Prostate gland (tissue), 2 donors: ENCODE measurements at regions not wholly inside any gene's neighbourhood (a gene's known extent, or its start where the extent isn't known, plus 50 kb on each side); places are given as distances from the start of the nearest gene placed in this dataset.

Experiments
- DNase-seq: peaks from one replicate; pipeline ENCODE4 v3.0.0-alpha.2; 2019; ENCODE audit warnings: low spot score
- H3K27ac ChIP-seq, 2 donors: fragments of 200-600 bp; sonication (generic); 2 replicates each; pipeline ENCODE4 v1.5.1; 2017 to 2019
- H3K27me3 ChIP-seq: fragments of 200-600 bp; sonication (generic); replicated peaks from 2 replicates; pipeline ENCODE4 v1.5.1; 2019; ENCODE audit not compliant: insufficient read depth
- H3K36me3 ChIP-seq, 2 donors: fragments of 200-600 bp; sonication (generic); 1 replicate in 1 of 2; 2 replicates in 1 of 2; pipeline versions ENCODE4 v1.5.1 to v1.8.1; 2017 to 2019
- H3K4me1 ChIP-seq: fragments of 200-600 bp; sonication (generic); replicated peaks from 2 replicates; pipeline ENCODE4 v1.5.1; 2019
- H3K4me3 ChIP-seq, 2 donors: fragments of 200-600 bp; sonication (generic); 2 replicates each; pipeline ENCODE4 v1.5.1; 2017 to 2019
- H3K9me3 ChIP-seq: fragments of 200-600 bp; sonication (generic); 2 replicates; pipeline ENCODE4 v1.5.1; 2017
- POLR2A ChIP-seq: fragments of 450-650 bp; IDR thresholded peaks from one replicate; pipeline ENCODE4 v1.6.1; 2016; ENCODE audit warnings: antibody characterized with exemption, mild to moderate bottlenecking
- POLR2AphosphoS5 ChIP-seq: sonication (generic); formaldehyde crosslinking; IDR thresholded peaks from one replicate; pipeline ENCODE4 v1.6.1; 2017; ENCODE audit warnings: antibody characterized with exemption
- WGBS: methylation state at CpG from one replicate; pipeline ENCODE4 v1.1.5; 2018; 5-methylcytosine and 5-hydroxymethylcytosine counted together
- intact Hi-C: fragments of 100-400 bp; cut with DNase I; formaldehyde crosslinking; loops from one replicate; pipeline ENCODE4 v1.14.2; 2022
- TF ChIP-seq, protein P1 (sequence below), 4 experiments: fragments of 200-600 bp in 2 of 4; fragments of 450-650 bp in 2 of 4; sonication (generic) in 2 of 4; IDR thresholded peaks; 1 replicate in 3 of 4; 2 replicates in 1 of 4; pipeline ENCODE4 v1.5.1; 2016 to 2019; ENCODE audit warnings: antibody characterized with exemption in 4 of 4, mild to moderate bottlenecking in 2 of 4, moderate library complexity in 2 of 4

DNA sequence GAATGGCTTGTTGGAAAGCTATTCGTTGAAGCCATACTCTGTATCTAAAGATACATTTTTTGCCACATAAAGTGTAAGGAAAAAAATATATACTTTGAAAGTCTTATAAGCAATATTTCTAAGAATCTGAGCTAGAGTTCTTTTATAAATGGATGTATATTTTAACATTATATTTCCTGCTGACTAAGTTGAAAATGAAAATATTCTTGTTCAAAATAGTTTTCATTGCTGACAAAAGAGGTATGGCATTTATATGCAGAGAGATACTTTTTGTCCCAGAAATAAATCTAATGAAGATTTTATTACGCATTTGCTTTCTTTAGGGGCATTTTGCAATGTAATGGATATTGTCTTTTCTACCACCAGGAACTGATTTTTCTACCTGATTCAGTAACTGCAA lies 834.9 kb downstream of the LRFN5 start:
- no peak for TF ChIP-seq POLR2AphosphoS5
- TF ChIP-seq, protein P1, sequence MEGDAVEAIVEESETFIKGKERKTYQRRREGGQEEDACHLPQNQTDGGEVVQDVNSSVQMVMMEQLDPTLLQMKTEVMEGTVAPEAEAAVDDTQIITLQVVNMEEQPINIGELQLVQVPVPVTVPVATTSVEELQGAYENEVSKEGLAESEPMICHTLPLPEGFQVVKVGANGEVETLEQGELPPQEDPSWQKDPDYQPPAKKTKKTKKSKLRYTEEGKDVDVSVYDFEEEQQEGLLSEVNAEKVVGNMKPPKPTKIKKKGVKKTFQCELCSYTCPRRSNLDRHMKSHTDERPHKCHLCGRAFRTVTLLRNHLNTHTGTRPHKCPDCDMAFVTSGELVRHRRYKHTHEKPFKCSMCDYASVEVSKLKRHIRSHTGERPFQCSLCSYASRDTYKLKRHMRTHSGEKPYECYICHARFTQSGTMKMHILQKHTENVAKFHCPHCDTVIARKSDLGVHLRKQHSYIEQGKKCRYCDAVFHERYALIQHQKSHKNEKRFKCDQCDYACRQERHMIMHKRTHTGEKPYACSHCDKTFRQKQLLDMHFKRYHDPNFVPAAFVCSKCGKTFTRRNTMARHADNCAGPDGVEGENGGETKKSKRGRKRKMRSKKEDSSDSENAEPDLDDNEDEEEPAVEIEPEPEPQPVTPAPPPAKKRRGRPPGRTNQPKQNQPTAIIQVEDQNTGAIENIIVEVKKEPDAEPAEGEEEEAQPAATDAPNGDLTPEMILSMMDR (IDR thresholded peaks at IDR 0.05) = no peak
- TF ChIP-seq POLR2A = no peak
- H3K4me1 ChIP-seq = no peaks in the 10 kb centered on the region
- H3K36me3 ChIP-seq = no peaks in the 10 kb centered on the region
- H3K27ac ChIP-seq = no peak overlapping the region
- no peaks in the 10 kb centered on the region for H3K27me3 ChIP-seq
- WGBS = 87% methylated on average over 2 of the region's 2 CpGs
- H3K9me3 ChIP-seq = no peaks in the 10 kb centered on the region
- intact Hi-C loops = no loop called here
- no peak for DNase-seq
- H3K4me3 ChIP-seq = no peak overlapping the region

DNA sequence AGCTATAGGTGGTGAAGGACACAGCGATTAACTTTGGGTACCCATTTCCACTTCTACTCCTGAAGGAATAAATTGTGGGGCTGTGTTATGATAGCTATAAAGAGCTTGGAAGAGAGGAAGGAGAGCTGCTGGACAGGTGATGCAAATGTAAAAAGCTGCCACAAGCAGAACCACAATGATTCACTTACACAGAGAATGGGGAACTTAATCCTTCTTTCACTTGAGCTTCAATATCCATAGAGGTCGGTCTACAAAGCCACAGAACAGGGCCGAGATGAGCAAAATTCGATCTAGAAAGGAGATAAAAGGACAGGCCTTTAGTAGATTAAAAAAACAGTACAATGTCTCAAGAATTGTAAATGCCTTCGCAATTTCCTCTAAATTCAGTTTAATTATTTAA lies 831.1 kb downstream of the LRFN5 start:
- Histone ChIP-seq H3K9me3 (no peaks in the 10 kb centered on the region), H3K27ac (no peak overlapping the region), H3K27me3 (no peaks in the 10 kb centered on the region), H3K4me1 (no peaks in the 10 kb centered on the region), H3K36me3 (no peaks in the 10 kb centered on the region), H3K4me3 (no peak overlapping the region)
- intact Hi-C loops = no loop called here
- no peak for DNase-seq
- no peak for TF ChIP-seq POLR2AphosphoS5
- TF ChIP-seq, protein P1 (IDR thresholded peaks at IDR 0.05) = no peak
- no peak for TF ChIP-seq POLR2A
- 89% methylated on average over 5 of the region's 5 CpGs for WGBS

DNA sequence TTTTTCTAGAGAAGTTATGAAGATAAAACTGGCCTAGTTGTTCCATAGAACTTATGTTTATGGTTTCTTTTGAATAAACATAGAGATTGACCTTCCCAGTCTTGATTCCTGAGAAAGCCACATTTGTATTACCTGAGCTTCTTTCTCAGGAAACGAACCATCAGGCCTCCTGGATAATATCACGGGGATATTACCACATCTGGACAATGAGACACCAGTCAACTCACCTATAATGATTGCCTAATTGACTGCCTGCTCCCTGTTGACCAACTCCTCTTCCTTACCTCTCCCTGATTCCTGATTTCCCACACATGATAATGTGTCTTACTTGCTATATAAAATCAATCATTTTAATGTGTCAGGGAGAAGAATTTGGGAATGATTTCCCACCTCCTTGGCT lies 822.7 kb downstream of the LRFN5 start:
- Histone ChIP-seq H3K9me3 (no peaks in the 10 kb centered on the region), H3K4me1 (no peaks in the 10 kb centered on the region), H3K27ac (no peak overlapping the region), H3K27me3 (no peaks in the 10 kb centered on the region), H3K4me3 (no peak overlapping the region), H3K36me3 (no peaks in the 10 kb centered on the region)
- TF ChIP-seq POLR2AphosphoS5 (no peak), POLR2A (no peak)
- TF ChIP-seq, protein P1 (IDR thresholded peaks at IDR 0.05) = no peak
- WGBS = 64% methylated on average over 2 of the region's 2 CpGs
- DNase-seq = no peak
- intact Hi-C loops = no loop called here

DNA sequence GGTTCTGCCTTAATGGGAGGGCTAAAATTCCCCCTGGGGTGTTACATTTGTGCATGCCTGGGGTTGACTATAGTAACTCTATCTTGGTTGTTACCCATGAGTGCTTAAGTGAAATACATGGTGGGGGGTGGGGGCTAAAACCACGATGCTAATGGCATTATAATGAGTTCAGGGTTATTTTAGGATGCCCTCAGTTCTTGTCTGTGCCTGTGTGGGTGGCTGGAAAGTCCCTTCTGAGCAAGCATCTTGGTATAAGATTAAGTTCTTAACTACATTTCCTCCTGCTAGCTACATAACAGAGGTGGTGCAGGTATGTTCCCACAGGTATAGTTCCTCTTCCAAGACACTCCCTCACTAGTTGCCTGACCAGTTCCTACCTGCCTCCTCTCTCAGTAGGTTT lies 822.3 kb downstream of the LRFN5 start:
- no peaks in the 10 kb centered on the region for H3K9me3 ChIP-seq
- WGBS = 38% methylated on average over 1 of the region's 1 CpG
- intact Hi-C loops = no loop called here
- TF ChIP-seq POLR2A (no peak), POLR2AphosphoS5 (no peak)
- TF ChIP-seq, protein P1 (IDR thresholded peaks at IDR 0.05) = no peak
- DNase-seq = no peak
- H3K27me3 ChIP-seq = no peaks in the 10 kb centered on the region
- H3K4me3 ChIP-seq = no peak overlapping the region
- no peaks in the 10 kb centered on the region for H3K4me1 ChIP-seq
- H3K27ac ChIP-seq = no peak overlapping the region
- H3K36me3 ChIP-seq = no peaks in the 10 kb centered on the region

DNA sequence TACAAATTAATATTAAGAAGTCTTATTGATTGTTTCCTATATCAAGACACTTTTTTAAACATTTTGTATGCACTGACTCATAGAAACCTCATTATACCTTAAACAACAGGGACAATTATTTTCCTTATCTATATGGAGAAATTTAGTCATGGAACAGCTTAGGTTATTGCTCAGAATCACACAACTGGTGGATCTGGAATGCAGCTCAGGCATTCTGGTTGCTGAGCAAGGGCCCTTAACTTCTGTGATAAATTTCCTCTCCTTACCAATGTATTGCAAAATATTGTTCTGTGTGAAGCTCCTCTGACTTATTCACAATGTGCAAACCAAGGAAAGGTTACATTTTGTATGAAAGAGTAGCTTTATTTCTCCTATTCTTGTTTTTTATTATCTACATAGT lies 817.8 kb downstream of the LRFN5 start:
- Histone ChIP-seq H3K27me3 (no peaks in the 10 kb centered on the region), H3K9me3 (no peaks in the 10 kb centered on the region), H3K4me3 (no peak overlapping the region), H3K36me3 (no peaks in the 10 kb centered on the region), H3K27ac (no peak overlapping the region), H3K4me1 (no peaks in the 10 kb centered on the region)
- no peak for DNase-seq
- intact Hi-C loops = no loop called here
- no peak for TF ChIP-seq POLR2A
- no peak for TF ChIP-seq POLR2AphosphoS5
- TF ChIP-seq, protein P1 (IDR thresholded peaks at IDR 0.05) = no peak
